ENCODE measurements at regions not wholly inside any gene's neighbourhood (a gene's known extent, or its start where the extent isn't known, plus 50 kb on each side); places are given as distances from the start of the nearest gene placed in this dataset.

DNA sequence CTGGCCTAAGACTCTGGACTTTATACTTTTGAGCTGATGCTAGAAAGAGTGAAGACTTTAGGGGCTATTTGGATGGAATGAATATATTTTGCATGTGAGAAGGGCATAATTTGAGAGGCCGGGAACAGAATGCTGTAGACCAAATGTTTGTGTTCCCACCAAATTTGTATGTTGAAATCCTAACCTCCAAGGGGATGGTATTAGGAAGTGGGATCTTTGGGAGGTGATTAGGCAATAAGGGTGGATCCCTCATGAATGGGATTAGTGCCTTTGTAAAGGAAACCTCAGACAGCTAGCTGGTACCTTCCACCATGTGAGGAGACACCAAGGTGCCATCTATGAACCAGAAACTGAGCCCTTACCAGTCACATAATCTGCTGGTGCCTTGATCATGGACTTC, 165.1 kb upstream of the S1PR3 start:
- H2AFZ ChIP-seq (ENCODE audit: low read length): no peak overlapping the region
- ATAC-seq: no peak
- CTCF ChIA-PET (ENCODE audit: low intra/inter-chr PET ratio, low total read pairs): no interaction called here

More for the DNA sequence above, 165.1 kb upstream of the S1PR3 start:
- Histone ChIP-seq H3K27me3 (ENCODE audit: control insufficient read depth in 1 of 2, insufficient read depth in 2 of 2, low read length in 2 of 2) (peaks cover 0 to 20% of the 10 kb centered on the region in 2 experiments; a peak in 3 of 5 replicates), H3K4me2 (ENCODE audit: low read depth, low read length) (no peak overlapping the region), H3K9me3 (ENCODE audit: low read length) (no peaks in the 10 kb centered on the region), H3K4me1 (ENCODE audit: insufficient read depth, low read length) (no peaks in the 10 kb centered on the region), H4K20me1 (ENCODE audit: insufficient read depth, low read length) (no peaks in the 10 kb centered on the region), H3K27ac (ENCODE audit: extremely low read length, insufficient read depth, low read length) (no peak overlapping the region), H3K79me2 (ENCODE audit: insufficient read depth, low read length) (no peaks in the 10 kb centered on the region), H3K36me3 (replicated peaks in 1 of 2; ENCODE audit: control insufficient read depth in 1 of 2, insufficient read depth in 2 of 2, low read length in 2 of 2) (no peaks in the 10 kb centered on the region), H3K9ac (ENCODE audit: insufficient read depth, low read depth, low read length) (no peak overlapping the region), H3K4me3 (replicated peaks in 1 of 3; ENCODE audit: insufficient read depth in 1 of 3, low read depth in 2 of 3, low read length in 3 of 3) (no peak overlapping the region)
- intact Hi-C loops (cut with micrococcal nuclease; ENCODE audit: unreplicated experiment) (no loop called here), in situ Hi-C loops (cut with HindIII; ENCODE audit: extremely low pct_ligation_motif_present, low pct_unique_long_range_greater_than_20kb) (no loop called here)
- BruUV-seq (replicated peaks): no TSS peak
- FAIRE-seq: no peak
- TF ChIP-seq REXO4 (CRISPR knock-in tag; IDR thresholded peaks at IDR 0.05; ENCODE audit: borderline replicate concordance) (no peak), RBFOX2 (IDR thresholded peaks at IDR 0.05; ENCODE audit: low read depth, low read length) (no peak), CCDC6 (CRISPR knock-in tag; IDR thresholded peaks at IDR 0.05) (no peak), ZNF761 (CRISPR knock-in tag; conservative IDR thresholded peaks at IDR 0.05) (no peak), ELF4 (CRISPR knock-in tag; IDR thresholded peaks at IDR 0.05; ENCODE audit: borderline replicate concordance) (no peak), NAIF1 (CRISPR knock-in tag; IDR thresholded peaks at IDR 0.05; ENCODE audit: borderline replicate concordance) (no peak), ZNF33A (CRISPR knock-in tag; IDR thresholded peaks at IDR 0.05; ENCODE audit: borderline replicate concordance) (no peak), KAT2B (IDR thresholded peaks at IDR 0.05; ENCODE audit: borderline replicate concordance, low read depth, low read length) (no peak), ZBTB20 (CRISPR knock-in tag; IDR thresholded peaks at IDR 0.05; ENCODE audit: borderline replicate concordance, low read depth) (no peak), ZNF383 (CRISPR knock-in tag; IDR thresholded peaks at IDR 0.05; ENCODE audit: borderline replicate concordance) (no peak), ZNF768 (CRISPR knock-in tag; IDR thresholded peaks at IDR 0.05) (no peak), ZNF44 (CRISPR knock-in tag; IDR thresholded peaks at IDR 0.05) (no peak), ZNF674 (CRISPR knock-in tag; IDR thresholded peaks at IDR 0.05; ENCODE audit: low read depth) (no peak)
- TF ChIP-seq, protein P1, sequence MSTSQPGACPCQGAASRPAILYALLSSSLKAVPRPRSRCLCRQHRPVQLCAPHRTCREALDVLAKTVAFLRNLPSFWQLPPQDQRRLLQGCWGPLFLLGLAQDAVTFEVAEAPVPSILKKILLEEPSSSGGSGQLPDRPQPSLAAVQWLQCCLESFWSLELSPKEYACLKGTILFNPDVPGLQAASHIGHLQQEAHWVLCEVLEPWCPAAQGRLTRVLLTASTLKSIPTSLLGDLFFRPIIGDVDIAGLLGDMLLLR (CRISPR knock-in tag; IDR thresholded peaks at IDR 0.05): no peak
- TF ChIP-seq, protein P2, sequence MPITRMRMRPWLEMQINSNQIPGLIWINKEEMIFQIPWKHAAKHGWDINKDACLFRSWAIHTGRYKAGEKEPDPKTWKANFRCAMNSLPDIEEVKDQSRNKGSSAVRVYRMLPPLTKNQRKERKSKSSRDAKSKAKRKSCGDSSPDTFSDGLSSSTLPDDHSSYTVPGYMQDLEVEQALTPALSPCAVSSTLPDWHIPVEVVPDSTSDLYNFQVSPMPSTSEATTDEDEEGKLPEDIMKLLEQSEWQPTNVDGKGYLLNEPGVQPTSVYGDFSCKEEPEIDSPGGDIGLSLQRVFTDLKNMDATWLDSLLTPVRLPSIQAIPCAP (CRISPR knock-in tag; IDR thresholded peaks at IDR 0.05; ENCODE audit: low read depth): no peak
- TF ChIP-seq, protein P3, sequence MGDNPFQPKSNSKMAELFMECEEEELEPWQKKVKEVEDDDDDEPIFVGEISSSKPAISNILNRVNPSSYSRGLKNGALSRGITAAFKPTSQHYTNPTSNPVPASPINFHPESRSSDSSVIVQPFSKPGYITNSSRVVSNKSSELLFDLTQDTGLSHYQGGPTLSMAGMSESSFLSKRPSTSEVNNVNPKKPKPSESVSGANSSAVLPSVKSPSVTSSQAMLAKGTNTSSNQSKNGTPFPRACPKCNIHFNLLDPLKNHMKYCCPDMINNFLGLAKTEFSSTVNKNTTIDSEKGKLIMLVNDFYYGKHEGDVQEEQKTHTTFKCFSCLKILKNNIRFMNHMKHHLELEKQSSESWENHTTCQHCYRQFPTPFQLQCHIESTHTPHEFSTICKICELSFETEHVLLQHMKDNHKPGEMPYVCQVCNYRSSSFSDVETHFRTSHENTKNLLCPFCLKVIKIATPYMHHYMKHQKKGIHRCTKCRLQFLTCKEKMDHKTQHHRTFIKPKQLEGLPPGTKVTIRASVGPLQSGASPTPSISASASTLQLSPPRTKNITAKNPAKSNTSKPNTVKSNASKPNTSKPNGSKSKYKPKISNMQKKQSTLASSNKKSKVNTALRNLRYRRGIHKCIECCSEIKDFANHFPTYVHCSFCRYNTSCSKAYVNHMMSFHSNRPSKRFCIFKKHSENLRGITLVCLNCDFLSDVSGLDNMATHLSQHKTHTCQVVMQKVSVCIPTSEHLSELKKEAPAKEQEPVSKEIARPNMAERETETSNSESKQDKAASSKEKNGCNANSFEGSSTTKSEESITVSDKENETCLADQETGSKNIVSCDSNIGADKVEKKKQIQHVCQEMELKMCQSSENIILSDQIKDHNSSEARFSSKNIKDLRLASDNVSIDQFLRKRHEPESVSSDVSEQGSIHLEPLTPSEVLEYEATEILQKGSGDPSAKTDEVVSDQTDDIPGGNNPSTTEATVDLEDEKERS (CRISPR knock-in tag; IDR thresholded peaks at IDR 0.05): no peak
- TF ChIP-seq, protein P4, sequence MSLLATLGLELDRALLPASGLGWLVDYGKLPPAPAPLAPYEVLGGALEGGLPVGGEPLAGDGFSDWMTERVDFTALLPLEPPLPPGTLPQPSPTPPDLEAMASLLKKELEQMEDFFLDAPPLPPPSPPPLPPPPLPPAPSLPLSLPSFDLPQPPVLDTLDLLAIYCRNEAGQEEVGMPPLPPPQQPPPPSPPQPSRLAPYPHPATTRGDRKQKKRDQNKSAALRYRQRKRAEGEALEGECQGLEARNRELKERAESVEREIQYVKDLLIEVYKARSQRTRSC (CRISPR knock-in tag; IDR thresholded peaks at IDR 0.05; ENCODE audit: low read depth): no peak
- 0% methylated on average over 1 of the region's 1 CpG for WGBS (ENCODE audit: low lambda C conversion rate)
- POLR2A ChIA-PET: no interaction called here
- DNase-seq (ENCODE audit: low spot score): no peak
